Stromal cell of bone marrow (primary cell): ENCODE measurements at regions not wholly inside any gene's neighbourhood (a gene's known extent, or its start where the extent isn't known, plus 50 kb on each side); places are given as distances from the start of the nearest gene placed in this dataset.
A peak's percentile ranks its signal among the peaks of the same experiment; 100 is the strongest.

Source experiments
- DNase-seq: peaks from one replicate; pipeline ENCODE4 v3.0.0-alpha.2; 2012; ENCODE audit warnings: low read depth

DNA sequence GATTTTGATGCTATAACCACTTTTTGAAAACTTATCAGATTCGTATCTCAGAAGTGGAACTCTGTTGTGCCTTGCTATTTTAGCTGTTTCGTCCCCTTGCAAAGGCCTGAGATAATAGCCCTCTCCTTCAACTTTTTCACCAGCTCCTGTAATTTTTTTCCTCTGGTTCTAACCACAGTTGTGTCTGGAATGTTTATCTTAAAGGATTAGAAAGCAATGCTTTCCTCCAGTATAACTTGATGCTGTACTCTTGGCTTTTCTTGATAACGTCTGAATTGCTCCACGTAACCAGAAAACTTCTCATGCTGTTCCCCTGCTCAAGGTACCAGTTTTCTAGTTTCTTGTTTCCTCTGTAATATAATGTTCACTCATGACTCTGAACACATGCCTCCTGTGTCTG is 209.4 kb downstream of the DTWD2 start:
- DNase-seq = no peak

DNA sequence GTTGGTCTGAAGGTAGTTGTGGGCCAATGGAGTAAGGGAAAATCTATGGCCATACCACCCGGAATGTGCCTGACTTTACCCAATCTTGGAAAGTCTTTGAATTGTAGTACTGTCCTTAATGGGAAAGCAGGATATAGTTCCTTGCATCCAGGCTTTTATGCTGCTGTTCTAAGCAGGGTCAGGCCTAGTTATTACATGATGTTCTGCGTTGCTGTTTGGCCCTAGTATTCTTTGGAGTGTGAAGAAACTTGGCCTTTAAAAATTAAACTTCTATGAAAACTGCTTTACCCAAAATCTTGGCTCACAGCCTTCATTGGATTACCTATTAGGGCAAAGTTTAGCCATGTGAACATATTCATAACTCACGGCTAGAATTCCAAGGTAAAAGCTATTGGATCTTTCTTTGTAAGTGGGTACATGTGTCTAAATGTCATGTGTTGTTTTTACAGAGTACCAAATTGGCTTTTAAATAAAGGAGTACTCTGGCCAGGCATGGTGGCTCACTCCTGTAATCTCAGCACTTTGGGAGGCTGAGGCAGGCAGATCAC is 211.1 kb downstream of the DTWD2 start:
- DNase-seq = no peak

DNA sequence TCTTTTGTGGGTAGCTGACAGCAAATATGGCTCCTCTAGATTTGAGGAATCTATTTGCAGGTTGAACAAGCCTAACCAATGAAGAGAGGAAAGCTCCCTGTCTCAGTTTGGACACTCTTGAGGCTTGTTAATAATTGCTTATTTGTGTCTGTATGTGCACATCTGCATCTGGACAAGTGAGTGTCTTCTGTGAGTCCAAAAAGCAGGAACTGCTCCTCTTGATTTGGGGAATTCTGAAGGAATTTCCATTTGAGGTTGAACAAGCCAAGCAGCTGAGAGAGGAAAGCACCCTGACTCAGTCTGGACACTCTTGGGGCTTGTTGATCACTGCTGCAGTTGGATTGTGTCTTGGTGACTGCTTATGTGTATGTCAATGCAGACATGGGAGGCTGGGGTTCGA is 211.6 kb downstream of the DTWD2 start:
- DNase-seq = no peak

DNA sequence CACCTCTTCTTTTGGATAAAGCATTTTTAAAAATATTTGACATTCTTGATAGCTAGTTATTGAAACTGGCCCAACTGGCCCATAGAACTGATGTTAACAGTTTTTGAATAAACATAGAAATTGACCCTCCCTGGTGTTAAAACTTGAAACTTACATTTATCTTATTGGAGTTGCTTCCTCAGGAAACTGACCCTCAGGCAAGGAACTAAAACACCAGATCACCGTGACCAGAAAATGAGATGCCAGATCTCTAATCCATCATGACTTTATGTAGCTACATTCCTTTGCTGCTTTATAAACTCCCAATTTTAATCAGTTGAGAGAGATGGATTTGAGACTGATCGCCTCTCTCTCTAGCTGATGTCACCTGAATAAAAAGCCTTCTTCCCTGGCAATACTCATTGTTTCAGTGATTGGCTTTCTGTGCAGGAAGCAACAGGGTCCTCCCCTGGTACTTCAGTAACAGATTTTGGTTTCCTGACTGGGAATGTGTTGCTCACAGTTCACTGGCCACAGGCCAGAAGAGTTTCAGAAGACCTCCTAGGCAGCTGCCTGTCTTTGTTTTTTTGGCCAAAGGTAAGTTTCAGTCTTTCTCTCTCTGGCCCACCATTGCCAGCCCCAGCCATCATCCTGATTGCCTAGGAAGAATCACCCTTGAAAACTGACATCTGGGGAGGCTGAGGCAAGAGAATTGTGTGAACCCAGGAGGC is 212.4 kb downstream of the DTWD2 start:
- no peak for DNase-seq

DNA sequence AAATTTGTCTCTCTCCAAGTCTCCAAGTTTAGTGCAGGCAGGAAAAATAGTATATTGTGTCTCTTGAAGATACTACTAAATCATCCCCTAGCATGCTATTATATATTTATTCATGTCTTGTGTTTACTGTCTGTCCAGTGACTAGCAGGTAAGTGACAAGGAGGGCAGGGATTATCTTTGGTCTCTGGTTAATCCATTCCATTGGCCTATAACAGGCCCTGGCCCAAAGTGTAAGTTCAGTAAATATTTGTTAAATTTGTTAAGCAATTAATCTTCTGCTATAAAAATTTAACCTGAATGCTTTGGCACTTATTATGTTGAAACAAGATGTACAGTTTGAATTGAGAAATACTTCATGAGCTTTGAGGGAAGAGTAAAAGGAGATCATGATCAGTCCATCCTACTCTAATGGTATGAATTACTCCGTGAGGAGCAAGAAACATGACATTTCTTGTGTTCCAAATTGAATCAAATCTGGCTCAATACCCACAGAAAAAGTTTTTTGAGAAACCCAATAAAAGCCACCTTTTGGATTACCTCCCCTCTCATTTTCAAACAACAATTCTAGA is 219.7 kb downstream of the DTWD2 start:
- DNase-seq = no peak

DNA sequence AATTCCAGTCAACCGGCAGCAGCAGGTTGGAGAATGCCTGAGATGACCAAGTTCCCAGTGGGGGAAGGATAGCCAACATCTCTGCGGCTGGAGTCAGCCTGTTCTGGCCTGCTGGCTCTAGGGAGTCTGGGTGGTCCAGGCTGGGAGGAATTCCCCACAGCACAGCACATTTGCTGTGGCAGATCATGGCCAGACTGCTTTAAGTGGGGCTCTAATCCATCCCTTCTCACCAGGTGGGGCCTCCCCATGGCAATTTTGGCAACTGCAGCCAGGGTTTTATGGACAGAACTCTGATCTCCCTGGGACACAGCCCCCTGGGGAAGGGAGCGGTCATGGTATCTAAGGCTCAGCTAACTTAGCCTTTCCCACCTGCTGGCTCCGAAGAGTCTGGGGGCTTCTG is 226.1 kb downstream of the DTWD2 start:
- no peak for DNase-seq

DNA sequence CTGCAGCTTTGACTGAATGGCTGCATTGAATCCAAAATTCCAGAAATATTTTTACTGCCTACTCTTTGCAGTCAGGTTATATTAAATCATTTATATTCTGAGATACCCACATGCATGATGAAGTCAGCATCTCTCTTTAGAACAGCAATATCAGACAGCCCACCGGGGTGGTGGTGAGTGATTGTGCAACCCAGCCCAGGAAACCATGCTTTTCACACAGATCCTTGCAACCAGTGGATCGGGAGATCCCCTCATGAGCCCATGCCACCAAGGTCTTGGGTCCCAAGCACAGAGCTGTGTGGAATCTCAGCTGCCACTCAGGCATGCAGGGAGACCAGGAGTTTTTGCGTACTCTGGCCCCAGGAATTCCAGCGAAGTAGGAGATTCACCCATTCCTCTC is 226.5 kb downstream of the DTWD2 start:
- no peak for DNase-seq

DNA sequence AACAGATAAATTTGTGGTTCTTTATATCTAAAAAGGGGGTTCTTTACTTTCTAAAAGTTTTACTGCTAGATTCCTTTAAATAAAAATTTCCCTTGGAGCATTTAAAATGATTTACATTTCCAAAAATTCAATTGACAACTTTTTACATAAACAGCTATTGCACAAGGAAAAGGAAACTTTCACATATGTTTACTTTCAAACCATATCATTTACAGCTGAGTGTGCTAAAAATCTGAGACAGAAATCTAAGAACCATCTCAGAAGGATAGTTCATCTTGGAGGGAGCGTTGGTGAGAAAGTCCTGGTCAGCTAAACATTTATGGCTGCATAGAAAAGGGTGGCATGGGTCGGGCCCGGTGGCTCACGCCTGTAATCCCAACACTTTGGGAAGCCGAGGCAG is 235.4 kb downstream of the DTWD2 start:
- DNase-seq = no peak

DNA sequence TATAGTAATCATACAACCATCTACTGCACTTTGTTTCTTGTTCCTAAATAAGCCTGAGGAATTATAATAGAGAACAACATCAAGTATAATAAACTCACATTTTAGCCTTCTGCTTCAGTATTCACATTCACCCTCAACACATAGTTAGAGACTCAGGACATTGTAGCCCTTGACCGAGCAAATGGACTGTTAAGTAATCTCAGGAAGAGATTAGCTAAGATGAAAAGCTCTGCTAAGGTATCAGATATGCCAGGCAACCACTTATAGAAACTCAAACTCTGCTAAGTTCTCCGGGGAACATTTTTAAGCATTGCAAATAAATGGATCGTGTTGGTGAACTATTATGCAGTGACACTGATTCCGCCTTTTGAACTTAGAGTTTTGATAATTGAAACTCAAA is 252.0 kb downstream of the DTWD2 start:
- no peak for DNase-seq

DNA sequence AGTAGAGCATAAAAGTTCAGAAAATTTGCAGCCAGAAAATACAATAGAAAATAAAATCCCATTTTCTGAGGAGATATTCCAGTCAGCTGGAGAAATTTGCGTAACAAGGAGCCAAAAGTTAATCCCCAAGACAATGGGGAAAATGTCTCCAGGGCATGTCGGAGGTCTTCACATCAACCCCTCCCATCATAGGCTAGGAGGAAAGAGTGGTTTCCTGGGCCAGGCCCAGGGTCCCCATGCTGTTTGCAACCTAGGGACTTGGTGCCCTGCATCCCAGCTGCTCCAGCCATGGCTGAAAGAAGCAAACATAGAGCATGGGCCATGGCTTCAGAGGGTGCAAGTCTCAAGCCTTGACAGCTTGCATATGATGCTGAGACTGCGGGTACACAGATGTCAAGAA is 255.0 kb downstream of the DTWD2 start:
- no peak for DNase-seq

DNA sequence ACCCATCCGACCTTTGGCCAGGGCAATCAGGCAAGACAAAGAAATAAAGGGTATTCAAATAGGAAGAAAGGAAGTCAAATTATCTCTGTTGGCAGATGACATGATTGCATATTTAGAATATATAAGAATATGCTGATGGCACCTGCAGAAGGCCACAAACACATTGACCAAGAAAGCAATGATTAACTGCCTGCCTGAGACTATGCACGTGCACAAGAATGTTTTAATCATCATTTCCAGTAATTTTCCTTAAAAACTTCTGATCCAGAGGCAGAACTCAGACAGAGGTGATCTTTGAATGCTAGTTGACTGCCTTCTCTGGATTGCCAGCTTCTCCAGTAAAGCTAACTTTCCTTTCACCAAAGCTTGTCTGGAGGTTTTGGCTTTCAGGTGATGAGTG is 260.2 kb downstream of the DTWD2 start:
- DNase-seq = no peak

DNA sequence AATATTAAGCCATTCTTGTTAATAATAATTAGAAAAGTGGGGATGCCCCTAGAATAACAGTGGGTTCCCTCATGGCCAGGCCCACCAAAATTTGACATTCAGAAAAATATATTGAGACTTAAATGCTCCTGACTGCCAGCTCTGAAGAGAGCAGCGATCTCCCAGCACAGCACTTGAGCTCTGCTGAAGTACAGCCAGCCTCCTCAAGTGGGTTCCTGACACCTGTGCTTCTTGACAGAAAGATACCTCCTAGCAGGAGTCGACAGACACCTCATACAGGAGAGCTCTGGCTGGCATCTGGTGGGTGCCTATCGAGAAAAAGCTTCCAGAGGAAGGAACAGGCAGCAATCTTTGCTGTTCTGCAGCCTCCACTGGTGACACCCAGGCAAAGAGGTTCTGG is 261.5 kb downstream of the DTWD2 start:
- DNase-seq = no peak

DNA sequence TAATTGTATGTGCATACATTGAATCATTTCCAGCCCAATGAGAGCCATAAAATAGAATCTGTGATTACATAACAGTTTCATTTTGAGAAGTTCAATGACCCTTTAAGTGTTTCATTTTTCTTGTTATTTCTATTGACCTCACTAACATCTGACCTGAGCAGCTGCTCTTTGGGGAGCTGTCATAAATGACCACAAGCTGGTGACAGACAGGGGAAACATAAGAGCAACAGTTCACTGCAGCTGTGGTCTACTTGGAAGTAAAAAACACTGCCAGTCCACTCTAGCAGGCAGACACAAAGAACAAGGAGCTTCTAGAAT is 265.4 kb downstream of the DTWD2 start:
- no peak for DNase-seq

DNA sequence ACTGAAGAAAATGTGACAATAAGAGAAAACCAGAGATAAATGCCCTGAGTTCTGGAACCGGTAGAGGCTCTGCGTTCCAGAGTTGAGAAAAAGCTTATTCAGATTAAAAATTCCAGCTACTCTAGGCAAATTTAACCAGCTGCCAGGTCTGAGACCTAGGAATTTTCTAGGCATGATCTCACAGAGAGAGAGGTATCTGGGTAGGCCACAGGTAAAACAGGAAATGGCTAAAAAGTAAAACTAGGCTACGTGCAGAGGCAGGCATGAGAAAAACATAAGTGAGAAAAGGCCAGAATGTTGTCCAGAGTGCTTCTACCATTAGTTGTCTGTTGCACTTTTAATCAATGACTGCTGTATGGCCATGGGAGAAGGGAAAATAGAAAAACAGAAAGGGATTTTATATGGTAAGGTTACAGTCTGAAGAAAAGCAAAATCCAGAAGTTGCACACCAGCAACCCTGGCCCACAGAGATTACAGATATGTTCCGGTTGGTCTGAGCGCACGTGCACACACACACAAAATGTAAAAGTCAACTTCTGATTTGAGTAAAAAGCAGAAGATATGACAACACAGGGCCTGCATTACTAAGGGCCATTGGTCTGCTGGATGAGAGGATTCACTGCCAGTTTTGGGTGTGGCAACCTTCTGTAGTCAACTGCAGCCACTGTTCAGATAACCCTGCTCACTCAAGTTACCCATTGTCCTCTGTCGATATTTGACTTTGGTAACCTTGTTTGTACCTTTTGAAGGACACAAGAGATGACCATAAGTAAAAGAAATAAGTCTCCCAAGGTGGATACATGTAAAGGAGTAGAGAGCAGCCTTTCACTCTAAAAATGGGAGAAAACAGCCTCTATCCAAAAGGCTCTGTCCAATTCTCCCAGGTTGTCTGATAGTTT is 266.0 kb downstream of the DTWD2 start:
- no peak for DNase-seq

DNA sequence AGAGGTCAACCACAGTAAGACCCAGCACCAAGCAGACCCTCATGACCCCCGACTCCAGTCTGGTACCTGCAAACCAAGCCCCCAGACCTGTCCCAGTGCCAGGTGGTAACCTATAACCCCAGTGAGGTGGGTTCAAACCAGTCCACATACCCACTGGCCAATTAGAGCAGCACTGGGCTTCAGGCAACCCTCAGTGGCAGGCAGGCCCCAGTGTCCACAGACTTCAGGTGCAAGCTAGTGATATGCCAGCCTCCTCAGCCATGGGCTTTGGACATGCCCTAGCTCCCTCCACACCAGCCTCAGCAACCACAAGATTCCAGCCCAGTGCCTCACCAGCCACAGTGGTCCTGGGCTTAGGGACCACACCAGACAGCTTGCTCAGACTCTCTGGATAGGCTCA is 276.6 kb downstream of the DTWD2 start:
- no peak for DNase-seq

DNA sequence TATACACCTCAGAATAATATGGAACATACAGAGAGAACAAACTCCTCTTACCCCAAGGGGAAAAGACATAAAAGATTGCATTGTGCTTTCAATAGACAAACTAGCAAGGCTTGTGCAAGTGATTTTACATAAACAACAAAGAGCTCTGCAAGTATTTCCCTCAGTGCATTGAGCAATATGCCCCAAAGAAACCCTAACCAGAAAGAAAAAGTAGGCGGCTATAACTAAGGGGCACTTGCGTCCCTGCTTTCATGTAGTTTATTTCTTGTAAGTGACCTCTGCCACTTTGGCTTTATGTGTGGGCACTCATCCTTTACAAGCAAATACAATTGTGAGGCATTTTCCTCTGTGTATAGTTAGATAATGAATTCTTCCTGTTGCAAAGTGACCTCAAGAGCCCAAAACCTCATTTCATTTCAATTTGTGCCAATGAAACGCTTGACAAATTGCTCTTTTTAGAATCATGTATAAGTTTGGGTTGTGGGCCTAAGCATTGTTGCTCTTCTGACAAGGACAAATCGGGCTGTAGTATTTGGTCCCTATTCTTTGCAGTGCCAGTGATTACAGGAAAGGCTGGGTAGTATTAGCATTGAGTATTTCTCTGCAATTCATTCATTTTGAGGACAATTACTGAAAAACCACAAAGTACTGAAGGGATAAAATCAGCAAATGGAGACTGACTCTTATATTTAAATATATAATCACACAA is 282.2 kb downstream of the DTWD2 start:
- no peak for DNase-seq

DNA sequence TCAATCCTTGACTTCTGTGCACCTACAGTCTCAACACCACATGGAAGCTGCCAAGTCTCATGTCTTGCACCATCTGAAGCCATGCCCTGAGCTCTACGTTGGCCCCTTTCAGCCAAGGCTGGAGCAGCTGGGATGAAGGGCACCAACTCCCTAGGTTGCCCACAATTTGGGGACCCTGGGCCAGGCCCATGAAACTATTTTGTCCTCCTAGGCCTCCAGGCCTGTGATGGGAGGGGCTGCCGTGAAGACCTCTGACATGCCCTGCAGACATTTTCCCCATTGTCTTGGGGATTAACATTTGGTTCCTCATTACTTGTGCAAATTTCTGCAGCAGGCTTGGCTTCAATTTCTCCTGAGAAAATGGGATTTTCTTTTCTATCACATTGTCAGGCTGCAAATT is 285.1 kb downstream of the DTWD2 start:
- DNase-seq = no peak

DNA sequence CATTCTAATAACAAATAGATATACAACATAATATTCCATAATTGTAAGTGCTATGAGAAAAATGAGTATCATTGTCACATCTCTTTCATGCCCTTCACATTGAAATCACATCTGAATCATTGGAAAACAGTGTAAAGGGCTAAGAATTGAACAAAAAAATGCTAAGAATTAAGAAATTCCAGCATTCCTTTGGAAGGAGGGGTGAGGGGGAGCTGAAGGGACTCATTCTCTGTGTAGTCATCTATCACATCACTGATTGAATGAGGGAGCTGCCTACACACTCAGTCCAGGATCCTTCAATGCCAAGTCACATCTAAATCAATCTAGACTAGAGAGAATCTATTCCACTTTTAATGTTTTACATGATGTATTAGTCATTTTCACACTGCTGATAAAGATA is 286.6 kb downstream of the DTWD2 start:
- DNase-seq = peak; percentile 8

DNA sequence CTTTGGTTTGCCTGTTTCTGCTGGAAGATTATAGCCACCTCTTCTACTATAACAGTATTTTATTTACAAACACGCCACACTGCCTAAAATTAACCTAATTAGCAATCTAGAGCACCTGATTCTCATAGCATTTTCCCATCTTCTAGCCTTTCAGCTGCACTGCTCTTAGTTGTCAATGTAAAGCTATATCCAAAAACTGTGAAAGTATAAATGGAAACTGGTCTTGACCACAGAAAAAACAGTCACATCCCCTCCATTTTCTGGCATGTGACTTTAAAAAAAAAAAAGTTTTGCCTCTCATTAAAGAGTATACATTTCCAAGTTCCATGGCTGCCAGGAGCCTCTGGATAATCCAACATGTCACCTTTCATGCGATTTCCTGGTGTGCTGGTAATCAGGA is 287.8 kb downstream of the DTWD2 start:
- no peak for DNase-seq

DNA sequence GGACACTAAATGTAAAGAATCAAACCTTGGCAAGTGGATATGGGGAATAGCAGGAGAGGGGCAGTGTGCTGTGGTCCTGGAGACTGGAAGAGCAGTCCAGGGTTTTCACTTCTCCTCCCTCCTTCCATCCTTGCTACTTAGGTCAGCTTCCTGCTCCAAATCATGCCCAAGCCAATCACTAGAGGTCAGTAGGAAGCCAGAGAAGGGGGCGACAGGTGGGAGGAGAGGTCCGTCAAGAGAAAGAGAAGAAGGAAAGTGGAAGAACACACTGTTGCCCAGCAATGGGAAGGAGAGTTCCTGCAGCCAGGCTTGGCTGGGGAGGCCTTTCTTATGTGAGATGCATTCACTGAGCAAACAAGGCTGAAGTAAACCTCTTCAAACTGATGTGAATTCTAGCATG is 289.6 kb downstream of the DTWD2 start:
- DNase-seq = no peak

DNA sequence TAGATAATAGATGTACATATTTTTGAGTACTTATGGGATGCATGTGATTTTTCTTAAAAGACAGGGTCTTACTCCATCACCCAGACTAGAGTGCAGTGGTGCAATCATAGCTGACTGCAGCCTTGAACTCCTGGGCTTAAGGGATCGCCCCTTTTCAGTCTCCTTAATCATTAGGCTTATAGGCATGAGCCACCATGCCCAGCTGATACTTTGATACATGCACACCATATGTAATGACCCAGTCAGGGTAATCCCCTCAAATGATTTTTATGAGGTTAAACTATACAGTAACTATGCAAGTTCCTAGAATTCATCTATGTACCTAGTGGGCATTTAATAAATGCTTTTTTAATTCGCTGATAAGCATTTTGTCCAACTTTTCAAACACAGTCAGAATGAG is 292.3 kb downstream of the DTWD2 start:
- DNase-seq = no peak

DNA sequence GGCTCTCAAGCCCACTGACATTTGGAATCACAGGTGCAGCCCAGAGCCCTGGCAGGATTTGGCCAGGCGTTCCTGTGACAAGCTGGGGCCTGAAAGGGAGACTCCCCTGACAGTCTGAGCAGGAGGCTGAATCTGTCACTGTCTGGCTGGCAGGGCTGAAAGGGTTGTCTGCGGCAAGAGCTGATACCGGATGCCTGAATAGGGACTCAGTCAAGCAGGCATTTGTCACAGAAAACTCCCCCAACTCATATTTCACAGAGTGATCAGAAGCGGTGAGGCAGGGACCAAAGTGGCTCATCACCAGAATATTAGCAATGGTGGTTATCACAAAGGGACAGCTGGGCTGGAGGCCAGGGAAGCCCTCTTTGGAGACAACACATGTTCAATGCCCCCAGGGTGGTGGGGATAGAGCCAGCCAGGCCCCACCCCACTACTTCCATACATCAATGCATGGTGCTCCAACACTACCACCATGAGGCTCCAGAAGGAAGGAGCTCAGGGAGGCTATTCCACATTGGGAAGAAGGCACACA is 295.5 kb downstream of the DTWD2 start:
- DNase-seq = no peak
